Breast epithelium (tissue), 4 donors: ENCODE measurements at regions not wholly inside any gene's neighbourhood (a gene's known extent, or its start where the extent isn't known, plus 50 kb on each side); places are given as distances from the start of the nearest gene placed in this dataset.
A peak's percentile ranks its signal among the peaks of the same experiment; 100 is the strongest.

ENCODE experiments used
- DNase-seq, 2 donors: peaks; one replicate each; pipeline ENCODE4 v3.0.0-alpha.2; 2019; ENCODE audit warnings: low spot score in 2 of 2
- H3K27ac ChIP-seq, 2 donors: fragments of 200-600 bp; sonication (generic) in 1 of 2; one replicate each; pipeline ENCODE4 v1.5.1; 2016 to 2019; ENCODE audit warnings: mild to moderate bottlenecking in 1 of 2
- H3K27me3 ChIP-seq, 2 donors: fragments of 200-600 bp; sonication (generic) in 1 of 2; one replicate each; pipeline versions ENCODE4 v1.5.1 to v1.6.0; 2017 to 2019; ENCODE audit warnings: control low read depth in 1 of 2, mild to moderate bottlenecking in 1 of 2
- H3K36me3 ChIP-seq: fragments of 200-600 bp; one replicate; pipeline ENCODE4 v1.5.1; 2019
- H3K4me1 ChIP-seq, 2 donors: fragments of 200-600 bp; sonication (generic); one replicate each; pipeline ENCODE4 v1.5.1; 2016 to 2019; ENCODE audit warnings: control low read depth in 1 of 2
- H3K4me3 ChIP-seq, 3 donors: fragments of 200-600 bp; sonication (generic); 1 replicate in 2 of 3; 2 replicates in 1 of 3; pipeline ENCODE4 v1.5.1; 2016 to 2019; ENCODE audit warnings: mild to moderate bottlenecking in 3 of 3, moderate library complexity in 2 of 3
- H3K9me3 ChIP-seq, 2 donors: fragments of 200-600 bp; sonication (generic) in 1 of 2; one replicate each; pipeline ENCODE4 v1.5.1; 2016 to 2019; ENCODE audit warnings: control low read depth in 1 of 2
- CTCF ChIP-seq, 3 donors: fragments of 450-650 bp; IDR thresholded peaks; one replicate each; pipeline ENCODE4 v1.5.1; 2016 to 2017; ENCODE audit warnings: antibody characterized with exemption in 3 of 3, mild to moderate bottlenecking in 3 of 3, moderate library complexity in 3 of 3
- POLR2A ChIP-seq: fragments of 450-650 bp; IDR thresholded peaks from one replicate; pipeline ENCODE4 v1.6.1; 2016; ENCODE audit warnings: antibody characterized with exemption, mild to moderate bottlenecking, moderate library complexity
- POLR2AphosphoS5 ChIP-seq, 3 donors: sonication (generic); formaldehyde crosslinking; IDR thresholded peaks; one replicate each; pipeline ENCODE4 v1.6.1; 2017; ENCODE audit warnings: antibody characterized with exemption in 3 of 3
- intact Hi-C: fragments of 100-400 bp; cut with DNase I; formaldehyde crosslinking; loops from one replicate; pipeline ENCODE4 v1.15.1; 2023; ENCODE audit warnings: low total_unique reads

- Histone ChIP-seq H3K9me3 (no peaks in the 10 kb centered on the region), H3K27me3 (no peaks in the 10 kb centered on the region), H3K4me3 (no peak overlapping the region), H3K36me3 (no peaks in the 10 kb centered on the region), H3K27ac (no peak overlapping the region), H3K4me1 (no peaks in the 10 kb centered on the region)
- intact Hi-C loops, result loop anchor here (5.0 kb wide), 1 partner anchor 1475 kb away; the partner anchor contains the start of gene PACRGL
- TF ChIP-seq POLR2A (no peak), CTCF (IDR thresholded peaks at IDR 0.05) (no peak), POLR2AphosphoS5 (IDR thresholded peaks at IDR 0.05) (no peak)
- DNase-seq, result no peak
These were observed 1024.0 kb upstream of the SLIT2 start for GRCh38 chr4:19227701-19228100.

- Histone ChIP-seq H3K27ac (no peak overlapping the region), H3K36me3 (no peaks in the 10 kb centered on the region), H3K9me3 (no peaks in the 10 kb centered on the region), H3K27me3 (no peaks in the 10 kb centered on the region), H3K4me3 (no peak overlapping the region), H3K4me1 (no peaks in the 10 kb centered on the region)
- DNase-seq, result no peak
- no peak for TF ChIP-seq POLR2A
- TF ChIP-seq CTCF (IDR thresholded peaks at IDR 0.05), result peak; percentile 20 to 40 (median 24)
- intact Hi-C loops, result loop anchor here (5.0 kb wide), 1 partner anchor 1477 kb away; the partner anchor contains the start of gene PACRGL
These were observed 1026.9 kb upstream of the SLIT2 start for GRCh38 chr4:19224820-19225219.

- Histone ChIP-seq H3K36me3 (no peaks in the 10 kb centered on the region), H3K9me3 (no peaks in the 10 kb centered on the region), H3K27ac (no peak overlapping the region), H3K27me3 (no peaks in the 10 kb centered on the region), H3K4me3 (no peak overlapping the region), H3K4me1 (no peaks in the 10 kb centered on the region)
- TF ChIP-seq POLR2AphosphoS5 (IDR thresholded peaks at IDR 0.05), result no peak
- TF ChIP-seq CTCF (IDR thresholded peaks at IDR 0.05), result no peak
- TF ChIP-seq POLR2A, result no peak
- DNase-seq, result no peak
- intact Hi-C loops, result no loop called here
These were observed 1035.2 kb upstream of the SLIT2 start for GRCh38 chr4:19216476-19216875.

GRCh38 chr4:19214591-19215186 is 1037.0 kb upstream of the SLIT2 start:
- Histone ChIP-seq H3K9me3 (no peaks in the 10 kb centered on the region), H3K4me3 (no peak overlapping the region), H3K36me3 (no peaks in the 10 kb centered on the region), H3K27ac (no peak overlapping the region), H3K4me1 (no peaks in the 10 kb centered on the region), H3K27me3 (no peaks in the 10 kb centered on the region)
- no peak for TF ChIP-seq POLR2A
- no peak for TF ChIP-seq CTCF (IDR thresholded peaks at IDR 0.05)
- TF ChIP-seq POLR2AphosphoS5 (IDR thresholded peaks at IDR 0.05), result no peak
- DNase-seq, result no peak
- intact Hi-C loops, result no loop called here

GRCh38 chr4:19213388-19213787 is 1038.3 kb upstream of the SLIT2 start:
- H3K4me3 ChIP-seq, result no peak overlapping the region
- H3K4me1 ChIP-seq, result no peaks in the 10 kb centered on the region
- no peak for DNase-seq
- H3K27ac ChIP-seq, result no peak overlapping the region
- no peaks in the 10 kb centered on the region for H3K9me3 ChIP-seq
- intact Hi-C loops, result no loop called here
- no peaks in the 10 kb centered on the region for H3K36me3 ChIP-seq
- H3K27me3 ChIP-seq, result no peaks in the 10 kb centered on the region
- TF ChIP-seq CTCF (IDR thresholded peaks at IDR 0.05) (no peak), POLR2A (no peak), POLR2AphosphoS5 (IDR thresholded peaks at IDR 0.05) (no peak)
